Astrocyte (in vitro differentiated cells and primary cell): ENCODE measurements at regions not wholly inside any gene's neighbourhood (a gene's known extent, or its start where the extent isn't known, plus 50 kb on each side); places are given as distances from the start of the nearest gene placed in this dataset.

ENCODE experiments used
- DNase-seq: peaks from one replicate; pipeline ENCODE4 v3.0.0-alpha.2; 2010; ENCODE audit warnings: low read depth
- FAIRE-seq: peaks from 2 replicates; lab custom pipeline; 2011; peaks lifted over from hg19 to GRCh38; lab: Jason Lieb, UNC
- H2AFZ ChIP-seq: 2 replicates; pipeline ENCODE4 v1.6.0; 2012; ENCODE audit warnings: low read depth, low read length, inconsistent platforms
- H3K27ac ChIP-seq: 2 replicates; pipeline ENCODE4 v1.5.1; 2011; ENCODE audit warnings: low read depth, low read length, inconsistent platforms
- H3K27me3 ChIP-seq: 2 replicates; pipeline ENCODE4 v1.6.0; 2011; ENCODE audit warnings: low read length, inconsistent platforms; ENCODE audit not compliant: insufficient read depth
- H3K36me3 ChIP-seq: 2 replicates; pipeline ENCODE4 v1.5.1; 2011; ENCODE audit warnings: low read length, inconsistent platforms; ENCODE audit not compliant: insufficient read depth
- H3K4me1 ChIP-seq: 2 replicates; pipeline ENCODE4 v1.5.1; 2011; ENCODE audit warnings: low read length, inconsistent platforms; ENCODE audit not compliant: insufficient read depth
- H3K4me2 ChIP-seq: 2 replicates; pipeline ENCODE4 v1.6.0; 2012; ENCODE audit warnings: low read length, inconsistent platforms
- H3K4me3 ChIP-seq: 2 replicates; pipeline ENCODE4 v1.5.1; 2011; ENCODE audit warnings: low read depth, mild to moderate bottlenecking, low read length, inconsistent platforms; ENCODE audit not compliant: insufficient read depth
- H3K79me2 ChIP-seq: 2 replicates; pipeline ENCODE4 v1.6.0; 2012; ENCODE audit warnings: mild to moderate bottlenecking, low read length, inconsistent platforms; ENCODE audit not compliant: insufficient read depth
- H3K9ac ChIP-seq: 2 replicates; pipeline ENCODE4 v1.6.0; 2012; ENCODE audit warnings: mild to moderate bottlenecking, low read length, inconsistent platforms
- H3K9me3 ChIP-seq: 2 replicates; pipeline ENCODE4 v1.5.1; 2012; ENCODE audit warnings: low read depth, mild to moderate bottlenecking, low read length, inconsistent platforms; ENCODE audit not compliant: insufficient read depth
- H4K20me1 ChIP-seq: 2 replicates; pipeline ENCODE4 v1.6.0; 2012; ENCODE audit warnings: low read length, inconsistent platforms; ENCODE audit not compliant: insufficient read depth
- H3K27ac Mint-ChIP-seq: one replicate; pipeline ENCODE4 v1.8.0; 2021; ENCODE audit warnings: mild to moderate bottlenecking, mixed read lengths; ENCODE audit not compliant: unreplicated experiment
- H3K27me3 Mint-ChIP-seq: one replicate; pipeline ENCODE4 v1.8.0; 2021; ENCODE audit warnings: low read depth, mixed read lengths; ENCODE audit not compliant: unreplicated experiment
- H3K36me3 Mint-ChIP-seq: one replicate; pipeline ENCODE4 v1.8.0; 2021; ENCODE audit warnings: low read depth, mixed read lengths; ENCODE audit not compliant: unreplicated experiment
- H3K4me1 Mint-ChIP-seq: one replicate; pipeline ENCODE4 v1.8.0; 2021; ENCODE audit warnings: low read depth, mixed read lengths; ENCODE audit not compliant: unreplicated experiment
- H3K4me3 Mint-ChIP-seq: one replicate; pipeline ENCODE4 v1.8.0; 2021; ENCODE audit warnings: mild to moderate bottlenecking, moderate library complexity, mixed read lengths; ENCODE audit not compliant: unreplicated experiment
- H3K9me3 Mint-ChIP-seq: one replicate; pipeline ENCODE4 v1.8.0; 2021; ENCODE audit warnings: mild to moderate bottlenecking, mixed read lengths; ENCODE audit not compliant: unreplicated experiment
- EZH2 ChIP-seq: IDR thresholded peaks from 2 replicates; pipeline ENCODE4 v1.6.1; 2012; ENCODE audit warnings: mild to moderate bottlenecking, low read length, inconsistent platforms; ENCODE audit not compliant: insufficient read depth
- TF ChIP-seq, protein P1 (sequence below): IDR thresholded peaks from 2 replicates; pipeline ENCODE4 v1.5.1; 2011; ENCODE audit warnings: low read depth, mild to moderate bottlenecking, inconsistent platforms, low read length, moderate library complexity; ENCODE audit not compliant: insufficient read depth

DNA sequence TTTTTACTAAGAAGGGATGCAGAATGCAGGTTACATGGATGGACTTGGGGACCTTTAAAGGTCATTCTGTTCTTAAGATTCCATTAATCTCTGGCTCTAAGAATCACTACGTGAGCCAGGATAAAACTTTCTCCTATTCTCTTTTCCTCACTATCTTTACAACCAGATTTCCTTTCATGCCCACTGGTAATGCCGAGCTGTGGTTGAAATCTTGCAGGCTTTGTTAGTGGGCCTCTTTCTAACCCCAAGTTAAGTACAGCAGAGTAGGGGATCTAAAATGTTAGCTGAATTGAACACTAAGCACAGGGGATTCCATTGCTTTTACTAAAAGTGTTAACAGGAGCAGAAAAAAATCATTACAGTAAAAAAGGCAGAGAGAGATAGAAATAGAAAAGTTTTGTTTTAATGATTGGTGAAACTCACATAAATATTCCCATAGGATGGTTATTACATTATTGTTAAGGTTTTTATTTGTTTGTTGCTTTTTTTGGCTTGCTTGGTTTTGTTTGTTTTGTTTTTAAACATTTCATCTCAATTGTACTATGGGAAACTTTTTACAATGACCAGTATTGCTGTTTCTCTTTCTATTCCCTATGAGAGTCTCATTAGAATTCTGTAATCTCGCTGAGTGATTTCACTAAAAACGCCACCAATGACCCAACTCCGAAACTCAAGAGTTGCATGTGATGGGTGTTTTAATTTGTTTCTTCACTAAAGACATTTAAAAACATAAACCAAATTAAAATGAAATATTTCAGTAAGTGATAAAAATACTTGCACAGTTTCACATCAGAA, 54.1 kb upstream of the HTATIP2 start:
- Histone ChIP-seq H3K4me2 (no peak overlapping the region), H3K36me3 (no peaks in the 10 kb centered on the region), H3K4me1 (no peaks in the 10 kb centered on the region), H3K9me3 (no peaks in the 10 kb centered on the region), H3K27me3 (peaks cover under 1% of the 10 kb centered on the region), H3K79me2 (no peaks in the 10 kb centered on the region), H3K4me3 (no peak overlapping the region), H3K9ac (no peak overlapping the region), H2AFZ (no peak overlapping the region), H3K27ac (no peak overlapping the region), H4K20me1 (no peaks in the 10 kb centered on the region)
- Mint-ChIP-seq H3K27ac (no peak overlapping the region), H3K9me3 (no peaks in the 10 kb centered on the region), H3K36me3 (no peaks in the 10 kb centered on the region), H3K4me3 (no peak overlapping the region), H3K27me3 (peaks cover 11% of the 10 kb centered on the region), H3K4me1 (no peaks in the 10 kb centered on the region)
- no peak for DNase-seq
- no peak for FAIRE-seq
- TF ChIP-seq, protein P1, sequence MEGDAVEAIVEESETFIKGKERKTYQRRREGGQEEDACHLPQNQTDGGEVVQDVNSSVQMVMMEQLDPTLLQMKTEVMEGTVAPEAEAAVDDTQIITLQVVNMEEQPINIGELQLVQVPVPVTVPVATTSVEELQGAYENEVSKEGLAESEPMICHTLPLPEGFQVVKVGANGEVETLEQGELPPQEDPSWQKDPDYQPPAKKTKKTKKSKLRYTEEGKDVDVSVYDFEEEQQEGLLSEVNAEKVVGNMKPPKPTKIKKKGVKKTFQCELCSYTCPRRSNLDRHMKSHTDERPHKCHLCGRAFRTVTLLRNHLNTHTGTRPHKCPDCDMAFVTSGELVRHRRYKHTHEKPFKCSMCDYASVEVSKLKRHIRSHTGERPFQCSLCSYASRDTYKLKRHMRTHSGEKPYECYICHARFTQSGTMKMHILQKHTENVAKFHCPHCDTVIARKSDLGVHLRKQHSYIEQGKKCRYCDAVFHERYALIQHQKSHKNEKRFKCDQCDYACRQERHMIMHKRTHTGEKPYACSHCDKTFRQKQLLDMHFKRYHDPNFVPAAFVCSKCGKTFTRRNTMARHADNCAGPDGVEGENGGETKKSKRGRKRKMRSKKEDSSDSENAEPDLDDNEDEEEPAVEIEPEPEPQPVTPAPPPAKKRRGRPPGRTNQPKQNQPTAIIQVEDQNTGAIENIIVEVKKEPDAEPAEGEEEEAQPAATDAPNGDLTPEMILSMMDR, result no peak
- no peak for TF ChIP-seq EZH2

DNA sequence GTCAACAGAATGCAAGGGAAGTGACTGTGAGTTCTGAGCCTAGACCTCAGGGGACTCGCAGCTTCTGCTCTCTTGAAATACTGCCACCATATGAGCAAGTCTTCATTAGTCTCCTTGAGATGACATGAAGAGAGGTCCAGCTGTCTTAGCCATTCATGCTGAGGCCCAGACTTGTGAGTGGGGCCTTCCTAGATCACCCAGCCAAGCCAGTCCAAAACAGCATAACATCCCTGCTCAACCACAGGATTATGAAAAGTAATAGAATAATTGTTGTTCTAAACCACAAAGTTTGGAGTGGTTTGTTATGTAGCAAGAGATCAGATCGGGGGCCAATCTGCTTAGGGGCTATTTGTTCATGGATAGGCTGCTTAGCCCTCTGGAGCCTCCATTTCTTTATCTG, 54.9 kb upstream of the HTATIP2 start:
- H3K27ac Mint-ChIP-seq, result no peak overlapping the region
- Histone ChIP-seq H3K9ac (no peak overlapping the region), H3K27me3 (peaks cover 2% of the 10 kb centered on the region)

More for the DNA sequence above, 54.9 kb upstream of the HTATIP2 start:
- H3K4me2 ChIP-seq, result no peak overlapping the region
- Mint-ChIP-seq H3K36me3 (no peaks in the 10 kb centered on the region), H3K4me3 (no peak overlapping the region), H3K4me1 (no peaks in the 10 kb centered on the region), H3K27me3 (peaks cover 13% of the 10 kb centered on the region), H3K9me3 (no peaks in the 10 kb centered on the region)
- H4K20me1 ChIP-seq, result no peaks in the 10 kb centered on the region
- H3K79me2 ChIP-seq, result no peaks in the 10 kb centered on the region
- no peak for TF ChIP-seq EZH2
- TF ChIP-seq, protein P1, result no peak
- FAIRE-seq, result no peak
- H3K4me1 ChIP-seq, result no peaks in the 10 kb centered on the region
- H3K27ac ChIP-seq, result no peak overlapping the region
- no peak overlapping the region for H2AFZ ChIP-seq
- no peaks in the 10 kb centered on the region for H3K36me3 ChIP-seq
- no peaks in the 10 kb centered on the region for H3K9me3 ChIP-seq
- H3K4me3 ChIP-seq, result no peak overlapping the region
- no peak for DNase-seq
